IMR-90 (cell line): ENCODE measurements at regions not wholly inside any gene's neighbourhood (a gene's known extent, or its start where the extent isn't known, plus 50 kb on each side); places are given as distances from the start of the nearest gene placed in this dataset.
A peak's percentile ranks its signal among the peaks of the same experiment; 100 is the strongest.

ENCODE experiments used
- ATAC-seq: fragments of 200-7000 bp; cut with Tn5 transposase; 2 replicates; pipeline ENCODE4 v1.9.1; 2020; ENCODE audit warnings: low read depth, mild to moderate bottlenecking, moderate library complexity
- BruUV-seq: library from RNA; stranded (reverse); fragments of 400-500 nt; replicated peaks from 2 replicates; lab custom pipeline; 2021; lab: Mats Ljungman, UMichigan
- CTCF ChIA-PET: fragments of 300-600 bp; formaldehyde crosslinking; extraction: SDS; loops from one replicate; lab custom pipeline; 2021; ENCODE audit warnings: antibody characterized with exemption; lab: Yijun Ruan, JAX
- POLR2A ChIA-PET: fragments of 300-600 bp; sonication (Branson Sonifier 250); formaldehyde crosslinking; loops from one replicate; lab custom pipeline; 2022; ENCODE audit warnings: antibody characterized with exemption; ENCODE audit not compliant: unreplicated experiment; lab: Charles Lee
- DNase-seq: peaks from one replicate; pipeline ENCODE4 v3.0.0; 2013
- H2AFZ ChIP-seq: replicated peaks from 2 replicates; pipeline ENCODE3; 2013; ENCODE audit warnings: low read length, mild to moderate bottlenecking; ENCODE audit not compliant: poor library complexity
- H2AK5ac ChIP-seq: 2 replicates; pipeline ENCODE4 v1.6.1; 2013; ENCODE audit warnings: low read depth, low read length, inconsistent platforms
- H2AK9ac ChIP-seq: replicated peaks from 2 replicates; pipeline ENCODE3; 2013; ENCODE audit warnings: mild to moderate bottlenecking, low read depth, low read length, moderate library complexity; ENCODE audit not compliant: poor library complexity
- H2BK120ac ChIP-seq: 2 replicates; pipeline ENCODE4 v1.6.1; 2013; ENCODE audit warnings: low read depth, low read length, inconsistent platforms
- H2BK15ac ChIP-seq: 3 replicates; pipeline ENCODE4 v1.6.1; 2013; ENCODE audit warnings: low read depth, low read length, inconsistent platforms
- H2BK20ac ChIP-seq: 2 replicates; pipeline ENCODE4 v1.6.1; 2013; ENCODE audit warnings: low read depth, mild to moderate bottlenecking, inconsistent platforms, low read length, moderate library complexity
- H2BK5ac ChIP-seq: 2 replicates; pipeline ENCODE4 v1.6.1; 2013; ENCODE audit warnings: mild to moderate bottlenecking, low read depth, low read length, inconsistent platforms; ENCODE audit not compliant: poor library complexity, severe bottlenecking
- H3K14ac ChIP-seq: replicated peaks from 2 replicates; pipeline ENCODE4 v1.6.1; 2013; ENCODE audit warnings: low read depth, low read length, inconsistent platforms
- H3K18ac ChIP-seq: 2 replicates; pipeline ENCODE4 v1.6.1; 2013; ENCODE audit warnings: low read depth, low read length, control low read depth
- H3K23ac ChIP-seq: 2 replicates; pipeline ENCODE4 v1.6.1; 2013; ENCODE audit warnings: low read depth, low read length, inconsistent platforms
- H3K27ac ChIP-seq: 2 replicates; pipeline ENCODE4 v1.5.1; 2013; ENCODE audit warnings: mild to moderate bottlenecking, control low read depth, low read length; ENCODE audit not compliant: insufficient read depth
- H3K27me3 ChIP-seq: 2 replicates; pipeline ENCODE4 v1.6.1; 2013; ENCODE audit warnings: low read length; ENCODE audit not compliant: control insufficient read depth, insufficient read depth
- H3K36me3 ChIP-seq: 2 replicates; pipeline ENCODE4 v1.6.1; 2013; ENCODE audit warnings: low read length, mixed read lengths; ENCODE audit not compliant: control insufficient read depth, insufficient read depth
- H3K4ac ChIP-seq: 2 replicates; pipeline ENCODE4 v1.6.1; 2013; ENCODE audit warnings: low read depth, low read length, inconsistent platforms
- H3K4me1 ChIP-seq: 2 replicates; pipeline ENCODE4 v1.6.1; 2013; ENCODE audit warnings: low read length, mixed read lengths; ENCODE audit not compliant: control insufficient read depth, insufficient read depth
- H3K4me2 ChIP-seq: 2 replicates; pipeline ENCODE4 v1.6.1; 2013; ENCODE audit warnings: low read depth, mild to moderate bottlenecking, control low read depth, low read length, moderate library complexity
- H3K4me3 ChIP-seq: 2 replicates; pipeline ENCODE4 v1.5.1; 2013; ENCODE audit warnings: low read depth, mild to moderate bottlenecking, control low read depth, low read length, moderate library complexity; ENCODE audit not compliant: insufficient read depth
- H3K56ac ChIP-seq: 2 replicates; pipeline ENCODE4 v1.6.1; 2013; ENCODE audit warnings: low read length, inconsistent platforms; ENCODE audit not compliant: insufficient read depth; ENCODE audit errors: extremely low read depth
- H3K79me1 ChIP-seq, 2 experiments: 2 replicates each; pipeline ENCODE4 v1.6.1; 2013; ENCODE audit warnings: low read length in 2 of 2, inconsistent platforms in 1 of 2, low read depth in 1 of 2
- H3K9ac ChIP-seq: 2 replicates; pipeline ENCODE4 v1.6.1; 2013; ENCODE audit warnings: low read depth, low read length, control low read depth
- H3K9me1 ChIP-seq: 2 replicates; pipeline ENCODE4 v1.6.1; 2013; ENCODE audit warnings: low read length, inconsistent platforms; ENCODE audit not compliant: insufficient read depth
- H3K9me3 ChIP-seq: 2 replicates; pipeline ENCODE4 v1.6.1; 2013; ENCODE audit warnings: low read length; ENCODE audit not compliant: control insufficient read depth, insufficient read depth
- H4K20me1 ChIP-seq: 2 replicates; pipeline ENCODE4 v1.6.1; 2013; ENCODE audit warnings: low read length, inconsistent platforms; ENCODE audit not compliant: insufficient read depth
- H4K5ac ChIP-seq: 2 replicates; pipeline ENCODE4 v1.6.1; 2013; ENCODE audit warnings: mild to moderate bottlenecking, low read depth, low read length, control low read depth
- H4K8ac ChIP-seq, 2 experiments: 2 replicates each; pipeline ENCODE4 v1.6.1; 2013; ENCODE audit warnings: low read depth in 2 of 2, low read length in 2 of 2, control low read depth in 1 of 2, inconsistent platforms in 1 of 2
- H4K91ac ChIP-seq: 2 replicates; pipeline ENCODE4 v1.6.1; 2013; ENCODE audit warnings: low read depth, low read length, inconsistent platforms; ENCODE audit not compliant: insufficient read depth
- FOS ChIP-seq: fragments of 150-350 bp; IDR thresholded peaks from 2 replicates; pipeline ENCODE4 v1.6.1; 2016; ENCODE audit warnings: low read depth, low read length
- MAFK ChIP-seq: IDR thresholded peaks from 2 replicates; pipeline ENCODE4 v1.6.1; 2012; ENCODE audit warnings: low read depth, low read length, improper control_type of control experiment
- WGBS, 2 experiments: methylation state at CpG; one replicate each; pipeline versions ENCODE4 v1.1.5 to v1.1.7; 2013; ENCODE audit warnings: missing lambda C conversion rate in 2 of 2; ENCODE audit not compliant: insufficient read length in 1 of 2; ENCODE audit errors: extremely low coverage in 2 of 2; 5-methylcytosine and 5-hydroxymethylcytosine counted together
- dilution Hi-C: fragments of 300-500 bp; cut with HindIII; formaldehyde crosslinking; loops from one replicate; pipeline ENCODE4 v1.14.3; 2018; ENCODE audit warnings: low sequenced_read_pairs; ENCODE audit not compliant: unreplicated experiment
- in situ Hi-C: fragments of 300-500 bp; cut with MboI; formaldehyde crosslinking; loops from 3 replicates; pipeline ENCODE4 v1.14.3; 2019; ENCODE audit warnings: low sequenced_read_pairs, inconsistent platforms, mixed read lengths
- intact Hi-C: fragments of 100-400 bp; cut with micrococcal nuclease; formaldehyde crosslinking; loops from 2 replicates; pipeline ENCODE4 v1.10.0; 2022

DNA sequence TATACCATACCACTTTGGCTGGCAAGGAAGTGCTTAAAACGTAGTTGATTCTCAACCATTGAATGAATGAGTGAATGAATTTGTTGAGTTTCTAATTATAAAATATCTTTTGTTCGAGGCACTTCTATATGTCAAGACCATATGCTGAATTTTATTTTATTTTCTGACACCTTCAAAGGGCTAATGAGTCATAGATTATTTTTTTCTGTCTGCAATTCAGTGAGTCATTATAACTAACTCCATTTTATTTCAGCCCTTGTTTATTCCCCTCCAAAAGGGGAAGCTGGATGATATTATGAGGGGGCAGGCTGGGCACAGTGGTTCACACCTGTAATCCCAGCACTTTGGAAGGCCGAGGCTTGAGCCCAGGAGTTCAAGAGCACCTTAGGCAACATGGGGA is 142.4 kb downstream of the P2RY1 start:
- WGBS, 2 experiments, result 43% methylated on average over 1 of the region's 3 CpGs; no CpG with 5 or more reads in 1 of the 2 experiments
- CTCF ChIA-PET, result no interaction called here
- no peak for ATAC-seq

More for the DNA sequence above, 142.4 kb downstream of the P2RY1 start:
- Histone ChIP-seq H3K27ac (no peak overlapping the region), H3K56ac (no peak overlapping the region), H2BK5ac (no peak overlapping the region), H2BK120ac (no peak overlapping the region), H3K4me3 (no peak overlapping the region), H3K36me3 (no peaks in the 10 kb centered on the region), H4K91ac (no peak overlapping the region), H3K9ac (no peak overlapping the region), H3K4me1 (no peaks in the 10 kb centered on the region), H3K4me2 (no peak overlapping the region), H2AK5ac (no peak overlapping the region), H3K27me3 (no peaks in the 10 kb centered on the region), H4K8ac (no peak overlapping the region), H2AK9ac (no peak overlapping the region), H3K4ac (no peak overlapping the region), H3K9me1 (no peaks in the 10 kb centered on the region), H2BK15ac (no peak overlapping the region), H3K18ac (no peak overlapping the region), H3K14ac (no peak overlapping the region), H4K20me1 (no peaks in the 10 kb centered on the region), H2BK20ac (no peak overlapping the region), H3K23ac (no peak overlapping the region), H2AFZ (no peak overlapping the region), H3K79me1 (no peaks in the 10 kb centered on the region), H3K9me3 (no peaks in the 10 kb centered on the region), H4K5ac (no peak overlapping the region)
- no peak for DNase-seq
- in situ Hi-C loops, result no loop called here
- BruUV-seq, result no TSS peak
- POLR2A ChIA-PET, result no interaction called here
- dilution Hi-C loops, result no loop called here
- TF ChIP-seq FOS (peak; percentile 18; the same call in 1 of the 2 replicates), MAFK (no peak)
- intact Hi-C loops, result no loop called here
